Upper lobe of left lung (tissue), 4 donors: ENCODE measurements at regions not wholly inside any gene's neighbourhood (a gene's known extent, or its start where the extent isn't known, plus 50 kb on each side); places are given as distances from the start of the nearest gene placed in this dataset.

ENCODE experiments used
- POLR2A ChIP-seq, 4 donors: fragments of 450-650 bp; IDR thresholded peaks; one replicate each; pipeline ENCODE4 v1.5.1; 2016 to 2017; ENCODE audit warnings: antibody characterized with exemption in 4 of 4, mild to moderate bottlenecking in 2 of 4
- POLR2AphosphoS5 ChIP-seq, 2 donors: sonication (generic); formaldehyde crosslinking; IDR thresholded peaks; one replicate each; pipeline ENCODE4 v1.5.1; 2017; ENCODE audit warnings: antibody characterized with exemption in 2 of 2
- TF ChIP-seq, protein P1 (sequence below), 6 experiments: fragments of 450-650 bp in 4 of 6; fragments of 200-600 bp in 2 of 6; sonication (generic) in 2 of 6; IDR thresholded peaks; one replicate each; pipeline ENCODE4 v1.5.1; 2016 to 2019; ENCODE audit warnings: antibody characterized with exemption in 6 of 6

DNA sequence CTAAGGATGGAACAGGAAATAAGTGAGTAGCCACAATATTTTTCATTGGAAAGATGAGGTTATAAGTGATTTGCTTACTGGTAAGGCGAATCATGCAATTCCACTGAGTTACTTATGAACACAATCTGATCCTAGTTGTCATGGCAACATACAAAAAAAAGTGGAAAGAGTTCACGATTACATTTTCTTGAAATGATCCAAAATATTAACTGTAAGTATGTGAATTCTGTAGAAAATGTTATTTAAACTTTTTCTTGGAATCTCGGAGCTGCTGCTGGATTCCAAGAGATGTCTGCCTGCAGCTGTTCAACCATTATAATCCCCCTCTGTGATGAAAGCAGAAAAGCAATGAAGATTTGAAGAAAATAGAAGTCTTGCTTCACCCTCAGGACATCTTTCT, 120.5 kb downstream of the KBTBD8 start:
- no peak for TF ChIP-seq POLR2A (IDR thresholded peaks at IDR 0.05)
- TF ChIP-seq, protein P1, sequence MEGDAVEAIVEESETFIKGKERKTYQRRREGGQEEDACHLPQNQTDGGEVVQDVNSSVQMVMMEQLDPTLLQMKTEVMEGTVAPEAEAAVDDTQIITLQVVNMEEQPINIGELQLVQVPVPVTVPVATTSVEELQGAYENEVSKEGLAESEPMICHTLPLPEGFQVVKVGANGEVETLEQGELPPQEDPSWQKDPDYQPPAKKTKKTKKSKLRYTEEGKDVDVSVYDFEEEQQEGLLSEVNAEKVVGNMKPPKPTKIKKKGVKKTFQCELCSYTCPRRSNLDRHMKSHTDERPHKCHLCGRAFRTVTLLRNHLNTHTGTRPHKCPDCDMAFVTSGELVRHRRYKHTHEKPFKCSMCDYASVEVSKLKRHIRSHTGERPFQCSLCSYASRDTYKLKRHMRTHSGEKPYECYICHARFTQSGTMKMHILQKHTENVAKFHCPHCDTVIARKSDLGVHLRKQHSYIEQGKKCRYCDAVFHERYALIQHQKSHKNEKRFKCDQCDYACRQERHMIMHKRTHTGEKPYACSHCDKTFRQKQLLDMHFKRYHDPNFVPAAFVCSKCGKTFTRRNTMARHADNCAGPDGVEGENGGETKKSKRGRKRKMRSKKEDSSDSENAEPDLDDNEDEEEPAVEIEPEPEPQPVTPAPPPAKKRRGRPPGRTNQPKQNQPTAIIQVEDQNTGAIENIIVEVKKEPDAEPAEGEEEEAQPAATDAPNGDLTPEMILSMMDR (IDR thresholded peaks at IDR 0.05) = no peak
- no peak for TF ChIP-seq POLR2AphosphoS5 (IDR thresholded peaks at IDR 0.05)
